ENCODE measurements at regions not wholly inside any gene's neighbourhood (a gene's known extent, or its start where the extent isn't known, plus 50 kb on each side); places are given as distances from the start of the nearest gene placed in this dataset.
"Not testable (repeated sequence)": the region's sequence is repeated elsewhere in the genome, so short reads cannot be mapped to it uniquely, and the experiment has no call there.

GRCh38 chr20:25864963-25865714, 168.5 kb upstream of the ZNF337 start:
- DNase-seq (ENCODE audit: low spot score): not testable (repeated sequence)

GRCh38 chr20:25864326-25864962, 167.8 kb upstream of the ZNF337 start:
- DNase-seq (ENCODE audit: low spot score): no peak

GRCh38 chr20:25863536-25864325, 167.1 kb upstream of the ZNF337 start:
- no peak for DNase-seq (ENCODE audit: low spot score)

- DNase-seq (ENCODE audit: low spot score): peak; percentile 59
These were observed 166.4 kb upstream of the ZNF337 start for GRCh38 chr20:25862967-25863530.

GRCh38 chr20:25860531-25861150, 164.0 kb upstream of the ZNF337 start:
- no peak for DNase-seq (ENCODE audit: low spot score)

GRCh38 chr20:25859649-25860530, 163.2 kb upstream of the ZNF337 start:
- peak; percentile 39 for DNase-seq (ENCODE audit: low spot score)

GRCh38 chr20:25858495-25859425, 162.1 kb upstream of the ZNF337 start:
- DNase-seq (ENCODE audit: low spot score): no peak

GRCh38 chr20:25857091-25857788, 160.6 kb upstream of the ZNF337 start:
- DNase-seq (ENCODE audit: low spot score): not testable (repeated sequence)

GRCh38 chr20:25856256-25856884, 159.7 kb upstream of the ZNF337 start:
- no peak for DNase-seq (ENCODE audit: low spot score)

GRCh38 chr20:25855451-25856156, 159.0 kb upstream of the ZNF337 start:
- not testable (repeated sequence) for DNase-seq (ENCODE audit: low spot score)

- not testable (repeated sequence) for DNase-seq (ENCODE audit: low spot score)
These were observed 158.0 kb upstream of the ZNF337 start for GRCh38 chr20:25854666-25855065.

GRCh38 chr20:25853718-25854388, 157.2 kb upstream of the ZNF337 start:
- DNase-seq (ENCODE audit: low spot score): not testable (repeated sequence)

- DNase-seq (ENCODE audit: low spot score): not testable (repeated sequence)
These were observed 156.5 kb upstream of the ZNF337 start for GRCh38 chr20:25852968-25853717.

GRCh38 chr20:25850133-25850532, 153.5 kb upstream of the ZNF337 start:
- not testable (repeated sequence) for DNase-seq (ENCODE audit: low spot score)

- DNase-seq (ENCODE audit: low spot score): no peak
These were observed 151.6 kb upstream of the ZNF337 start for GRCh38 chr20:25848222-25848621.

- DNase-seq (ENCODE audit: low spot score): not testable (repeated sequence)
These were observed 148.0 kb upstream of the ZNF337 start for GRCh38 chr20:25844640-25845039.

GRCh38 chr20:25813511-25813910, 116.9 kb upstream of the ZNF337 start:
- DNase-seq (ENCODE audit: low spot score): not testable (repeated sequence)
